LNCaP clone FGC (cell line): ENCODE measurements at regions not wholly inside any gene's neighbourhood (a gene's known extent, or its start where the extent isn't known, plus 50 kb on each side); places are given as distances from the start of the nearest gene placed in this dataset.
A peak's percentile ranks its signal among the peaks of the same experiment; 100 is the strongest.

Experiments used
- DNase-seq: peaks from one replicate; pipeline ENCODE4 v3.0.0-alpha.2; 2011; ENCODE audit warnings: low read depth
- H3K4me3 ChIP-seq: 2 replicates; pipeline ENCODE4 v1.5.1; 2011; ENCODE audit warnings: mild to moderate bottlenecking, low read depth, low read length, control low read depth
- CTCF ChIP-seq: IDR thresholded peaks from 2 replicates; pipeline ENCODE4 v1.5.1; 2012; ENCODE audit warnings: mild to moderate bottlenecking; ENCODE audit not compliant: control insufficient read depth, insufficient read depth; ENCODE audit errors: extremely low read depth

GRCh38 chr5:61280205-61280604, 51.9 kb upstream of the ZSWIM6 start:
- DNase-seq, result no peak
- TF ChIP-seq CTCF, result no peak
- H3K4me3 ChIP-seq, result no peak overlapping the region

GRCh38 chr5:61280761-61281427, 51.2 kb upstream of the ZSWIM6 start:
- no peak overlapping the region for H3K4me3 ChIP-seq
- TF ChIP-seq CTCF, result no peak
- peak; percentile 86 for DNase-seq

GRCh38 chr5:61281686-61282085, 50.4 kb upstream of the ZSWIM6 start:
- no peak overlapping the region for H3K4me3 ChIP-seq
- DNase-seq, result no peak
- no peak for TF ChIP-seq CTCF
